ENCODE measurements at regions not wholly inside any gene's neighbourhood (a gene's known extent, or its start where the extent isn't known, plus 50 kb on each side); places are given as distances from the start of the nearest gene placed in this dataset.

DNA sequence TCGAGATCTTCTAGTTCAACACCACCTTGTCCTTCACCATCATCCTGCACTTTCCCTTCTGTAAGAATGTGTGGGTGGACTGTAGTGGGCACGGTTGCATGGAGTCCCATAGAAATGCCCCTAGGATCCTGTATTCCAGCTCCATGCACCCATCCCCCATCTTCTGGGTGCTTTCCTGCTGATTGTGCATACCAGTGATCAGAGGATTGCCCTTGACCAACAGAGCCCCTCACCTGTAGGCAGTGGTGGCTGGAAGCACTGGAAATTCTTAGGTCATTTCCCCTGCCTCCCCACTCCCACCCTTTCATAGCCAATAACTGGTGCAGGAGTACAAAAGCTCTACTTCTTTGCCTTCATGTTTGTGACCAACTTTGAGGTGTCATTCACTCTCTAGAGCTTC lies 213.4 kb upstream of the ARSJ start:
- Histone ChIP-seq H3K27ac (ENCODE audit: poor library complexity, severe bottlenecking) (no peak overlapping the region), H3K4me1 (ENCODE audit: insufficient read depth, poor library complexity, severe bottlenecking) (no peaks in the 10 kb centered on the region), H3K9me3 (ENCODE audit: severe bottlenecking) (peaks cover 3% of the 10 kb centered on the region), H3K36me3 (ENCODE audit: low read depth) (no peaks in the 10 kb centered on the region), H3K27me3 (ENCODE audit: insufficient read depth, poor library complexity, severe bottlenecking) (no peaks in the 10 kb centered on the region), H3K4me3 (ENCODE audit: severe bottlenecking) (no peak overlapping the region)
- TF ChIP-seq, protein P1, sequence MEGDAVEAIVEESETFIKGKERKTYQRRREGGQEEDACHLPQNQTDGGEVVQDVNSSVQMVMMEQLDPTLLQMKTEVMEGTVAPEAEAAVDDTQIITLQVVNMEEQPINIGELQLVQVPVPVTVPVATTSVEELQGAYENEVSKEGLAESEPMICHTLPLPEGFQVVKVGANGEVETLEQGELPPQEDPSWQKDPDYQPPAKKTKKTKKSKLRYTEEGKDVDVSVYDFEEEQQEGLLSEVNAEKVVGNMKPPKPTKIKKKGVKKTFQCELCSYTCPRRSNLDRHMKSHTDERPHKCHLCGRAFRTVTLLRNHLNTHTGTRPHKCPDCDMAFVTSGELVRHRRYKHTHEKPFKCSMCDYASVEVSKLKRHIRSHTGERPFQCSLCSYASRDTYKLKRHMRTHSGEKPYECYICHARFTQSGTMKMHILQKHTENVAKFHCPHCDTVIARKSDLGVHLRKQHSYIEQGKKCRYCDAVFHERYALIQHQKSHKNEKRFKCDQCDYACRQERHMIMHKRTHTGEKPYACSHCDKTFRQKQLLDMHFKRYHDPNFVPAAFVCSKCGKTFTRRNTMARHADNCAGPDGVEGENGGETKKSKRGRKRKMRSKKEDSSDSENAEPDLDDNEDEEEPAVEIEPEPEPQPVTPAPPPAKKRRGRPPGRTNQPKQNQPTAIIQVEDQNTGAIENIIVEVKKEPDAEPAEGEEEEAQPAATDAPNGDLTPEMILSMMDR (IDR thresholded peaks at IDR 0.05; ENCODE audit: poor library complexity, severe bottlenecking): no peak
- DNase-seq (ENCODE audit: low spot score): no peak
- ATAC-seq (ENCODE audit: low read depth): no peak

DNA sequence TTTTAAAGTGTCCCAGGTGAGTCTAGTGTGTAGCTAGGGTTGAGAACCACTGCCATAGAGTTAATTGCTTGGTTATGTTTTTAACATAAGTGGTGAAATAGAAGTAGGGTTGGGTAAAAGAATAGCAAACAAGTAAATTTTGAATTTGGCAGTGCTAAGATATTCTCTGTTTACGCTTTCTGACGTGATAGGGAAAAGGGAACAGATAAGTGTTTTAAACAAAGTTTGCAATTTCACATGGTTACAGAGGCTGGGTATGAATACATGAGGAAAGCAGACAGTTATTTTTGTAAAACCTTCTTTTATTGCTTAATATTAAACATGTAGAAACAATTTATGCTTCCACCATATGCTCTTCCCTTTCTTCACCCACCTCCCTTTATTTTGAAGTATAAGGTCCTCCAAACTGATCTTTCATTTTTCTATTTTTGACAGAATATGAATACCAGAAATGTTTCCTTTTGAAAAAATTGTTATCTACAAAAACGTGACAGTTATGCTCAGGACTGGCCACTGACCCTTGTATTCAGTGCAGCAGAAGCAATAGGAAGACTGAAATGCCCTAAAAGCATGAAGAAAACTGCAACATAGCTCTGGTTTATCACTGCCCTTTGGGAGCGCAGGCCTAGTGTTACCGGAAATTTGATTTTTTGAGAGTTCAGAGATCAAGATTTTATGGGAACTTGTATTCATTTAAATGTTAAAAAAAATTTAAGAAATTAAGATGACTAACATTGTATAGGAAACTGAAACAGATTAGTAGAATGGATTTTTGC lies 214.4 kb upstream of the ARSJ start:
- no peaks in the 10 kb centered on the region for H3K27me3 ChIP-seq (ENCODE audit: insufficient read depth, poor library complexity, severe bottlenecking)
- no peak overlapping the region for H3K4me3 ChIP-seq (ENCODE audit: severe bottlenecking)
- H3K27ac ChIP-seq (ENCODE audit: poor library complexity, severe bottlenecking): no peak overlapping the region
- no peaks in the 10 kb centered on the region for H3K36me3 ChIP-seq (ENCODE audit: low read depth)
- no peak for ATAC-seq (ENCODE audit: low read depth)
- peaks cover 3% of the 10 kb centered on the region for H3K9me3 ChIP-seq (ENCODE audit: severe bottlenecking)
- DNase-seq (ENCODE audit: low spot score): no peak
- H3K4me1 ChIP-seq (ENCODE audit: insufficient read depth, poor library complexity, severe bottlenecking): no peaks in the 10 kb centered on the region
- TF ChIP-seq, protein P1 (IDR thresholded peaks at IDR 0.05; ENCODE audit: poor library complexity, severe bottlenecking): no peak

- H3K36me3 ChIP-seq (ENCODE audit: low read depth): no peaks in the 10 kb centered on the region
- H3K27me3 ChIP-seq (ENCODE audit: insufficient read depth, poor library complexity, severe bottlenecking): no peaks in the 10 kb centered on the region
- TF ChIP-seq, protein P1 (IDR thresholded peaks at IDR 0.05; ENCODE audit: poor library complexity, severe bottlenecking): no peak
- no peak overlapping the region for H3K27ac ChIP-seq (ENCODE audit: poor library complexity, severe bottlenecking)
- H3K9me3 ChIP-seq (ENCODE audit: severe bottlenecking): no peaks in the 10 kb centered on the region
- no peak for DNase-seq (ENCODE audit: low spot score)
- H3K4me3 ChIP-seq (ENCODE audit: severe bottlenecking): no peak overlapping the region
- no peak for ATAC-seq (ENCODE audit: low read depth)
- no peaks in the 10 kb centered on the region for H3K4me1 ChIP-seq (ENCODE audit: insufficient read depth, poor library complexity, severe bottlenecking)
Observed at GRCh38 chr4:114196606-114197005, 217.2 kb upstream of the ARSJ start.

GRCh38 chr4:114200026-114200425 lies 220.6 kb upstream of the ARSJ start:
- H3K36me3 ChIP-seq (ENCODE audit: low read depth): no peaks in the 10 kb centered on the region
- no peaks in the 10 kb centered on the region for H3K27me3 ChIP-seq (ENCODE audit: insufficient read depth, poor library complexity, severe bottlenecking)
- H3K4me1 ChIP-seq (ENCODE audit: insufficient read depth, poor library complexity, severe bottlenecking): no peaks in the 10 kb centered on the region
- DNase-seq (ENCODE audit: low spot score) (no peak), ATAC-seq (ENCODE audit: low read depth) (no peak)
- no peak overlapping the region for H3K27ac ChIP-seq (ENCODE audit: poor library complexity, severe bottlenecking)
- TF ChIP-seq, protein P1 (IDR thresholded peaks at IDR 0.05; ENCODE audit: poor library complexity, severe bottlenecking): no peak
- no peaks in the 10 kb centered on the region for H3K9me3 ChIP-seq (ENCODE audit: severe bottlenecking)
- H3K4me3 ChIP-seq (ENCODE audit: severe bottlenecking): no peak overlapping the region

GRCh38 chr4:114205261-114205660 lies 225.8 kb upstream of the ARSJ start:
- ATAC-seq (ENCODE audit: low read depth) (no peak), DNase-seq (ENCODE audit: low spot score) (no peak)
- TF ChIP-seq, protein P1 (IDR thresholded peaks at IDR 0.05; ENCODE audit: poor library complexity, severe bottlenecking): no peak
- Histone ChIP-seq H3K36me3 (ENCODE audit: low read depth) (no peaks in the 10 kb centered on the region), H3K9me3 (ENCODE audit: severe bottlenecking) (no peaks in the 10 kb centered on the region), H3K4me3 (ENCODE audit: severe bottlenecking) (no peak overlapping the region), H3K27me3 (ENCODE audit: insufficient read depth, poor library complexity, severe bottlenecking) (no peaks in the 10 kb centered on the region), H3K4me1 (ENCODE audit: insufficient read depth, poor library complexity, severe bottlenecking) (no peaks in the 10 kb centered on the region), H3K27ac (ENCODE audit: poor library complexity, severe bottlenecking) (no peak overlapping the region)

Data from RWPE2 (cell line).